Left renal cortex interstitium (tissue), 4 donors: ENCODE measurements at regions not wholly inside any gene's neighbourhood (a gene's known extent, or its start where the extent isn't known, plus 50 kb on each side); places are given as distances from the start of the nearest gene placed in this dataset.
"Not testable (repeated sequence)": the region's sequence is repeated elsewhere in the genome, so short reads cannot be mapped to it uniquely, and the experiment has no call there.

Source experiments
- DNase-seq, 4 donors: peaks; one replicate each; pipeline ENCODE4 v3.0.0-alpha.2; 2013; ENCODE audit warnings: low read depth in 4 of 4, low spot score in 2 of 4, missing footprints in 1 of 4

GRCh38 chr4:25981749-25982148, 67.7 kb downstream of the SMIM20 start:
- no peak for DNase-seq

GRCh38 chr4:25982962-25983361, 68.9 kb downstream of the SMIM20 start:
- DNase-seq, result no peak

- DNase-seq, result no peak
These were observed 70.2 kb downstream of the SMIM20 start for GRCh38 chr4:25984266-25984665.

- DNase-seq, result no peak
These were observed 70.8 kb downstream of the SMIM20 start for GRCh38 chr4:25984796-25985195.

GRCh38 chr4:25986807-25987206, 72.8 kb downstream of the SMIM20 start:
- DNase-seq, result no peak

- DNase-seq, result no peak
These were observed 77.3 kb downstream of the SMIM20 start for GRCh38 chr4:25991340-25991739.

- DNase-seq, result no peak
These were observed 79.6 kb downstream of the SMIM20 start for GRCh38 chr4:25993395-25994185.

GRCh38 chr4:25994577-25994976, 80.6 kb downstream of the SMIM20 start:
- not testable (repeated sequence) for DNase-seq

GRCh38 chr4:26000274-26000950, 86.4 kb downstream of the SMIM20 start:
- no peak for DNase-seq

- no peak for DNase-seq
These were observed 87.4 kb downstream of the SMIM20 start for GRCh38 chr4:26001413-26001812.

GRCh38 chr4:26001816-26002215, 87.8 kb downstream of the SMIM20 start:
- DNase-seq, result no peak

GRCh38 chr4:26003056-26003455, 89.0 kb downstream of the SMIM20 start:
- DNase-seq, result no peak

- no peak for DNase-seq
These were observed 90.3 kb downstream of the SMIM20 start for GRCh38 chr4:26004290-26004689.

- no peak for DNase-seq
These were observed 91.7 kb downstream of the SMIM20 start for GRCh38 chr4:26005764-26006163.

GRCh38 chr4:26008737-26009136, 94.7 kb downstream of the SMIM20 start:
- no peak for DNase-seq

- no peak for DNase-seq
These were observed 95.5 kb downstream of the SMIM20 start for GRCh38 chr4:26009502-26009901.

GRCh38 chr4:26010304-26010703, 96.3 kb downstream of the SMIM20 start:
- DNase-seq, result no peak

GRCh38 chr4:26013629-26014028, 99.6 kb downstream of the SMIM20 start:
- no peak for DNase-seq

GRCh38 chr4:26015133-26015651, 101.2 kb downstream of the SMIM20 start:
- DNase-seq, result no peak

- no peak for DNase-seq
These were observed 101.9 kb downstream of the SMIM20 start for GRCh38 chr4:26015906-26016305.

GRCh38 chr4:26017531-26017930, 103.5 kb downstream of the SMIM20 start:
- no peak for DNase-seq
